SU-DHL-6 (cell line): ENCODE measurements at regions not wholly inside any gene's neighbourhood (a gene's known extent, or its start where the extent isn't known, plus 50 kb on each side); places are given as distances from the start of the nearest gene placed in this dataset.

Experiments used
- H2AFZ ChIP-seq: fragments of 200-600 bp; sonication (generic); 2 replicates; pipeline ENCODE4 v1.6.1; 2014; ENCODE audit warnings: low read depth, mild to moderate bottlenecking, moderate library complexity, mixed read lengths, antibody characterized with exemption, low read length; ENCODE audit not compliant: severe bottlenecking
- H3F3A ChIP-seq: fragments of 200-600 bp; shearing (Covaris generic); 2 replicates; pipeline ENCODE4 v1.6.0; 2016; ENCODE audit warnings: antibody characterized with exemption, mild to moderate bottlenecking; ENCODE audit not compliant: insufficient read depth
- H3K27ac ChIP-seq: fragments of 200-600 bp; sonication (generic); 2 replicates; pipeline ENCODE4 v1.5.1; 2016; ENCODE audit warnings: low read depth, mild to moderate bottlenecking, low read length, moderate library complexity, mixed read lengths
- H3K27me3 ChIP-seq: fragments of 200-600 bp; sonication (generic), shearing (Covaris generic); 2 replicates; pipeline ENCODE4 v1.6.0; 2014; ENCODE audit warnings: mild to moderate bottlenecking, low read length
- H3K36me3 ChIP-seq: fragments of 200-600 bp; sonication (generic); 2 replicates; pipeline ENCODE4 v1.6.1; 2014; ENCODE audit warnings: mild to moderate bottlenecking, low read length, mixed read lengths
- H3K4me2 ChIP-seq: fragments of 300-600, 200-600 bp; shearing (Covaris generic), sonication (generic); 2 replicates; pipeline ENCODE4 v1.6.0; 2014; ENCODE audit warnings: low read length, low read depth, mild to moderate bottlenecking; ENCODE audit not compliant: poor library complexity, severe bottlenecking
- H3K4me3 ChIP-seq: fragments of 200-600 bp; sonication (generic); 2 replicates; pipeline ENCODE4 v1.5.1; 2014; ENCODE audit warnings: antibody characterized with exemption, low read length, mild to moderate bottlenecking, mixed read lengths; ENCODE audit not compliant: insufficient read depth, poor library complexity, severe bottlenecking
- H3K79me2 ChIP-seq: fragments of 200-600 bp; sonication (generic); 2 replicates; pipeline ENCODE4 v1.6.1; 2014; ENCODE audit warnings: mild to moderate bottlenecking, low read length, moderate library complexity; ENCODE audit not compliant: insufficient read depth
- H3K9ac ChIP-seq: fragments of 200-600 bp; sonication (generic); 2 replicates; pipeline ENCODE4 v1.7.0; 2014; ENCODE audit warnings: mild to moderate bottlenecking, low read length
- H3K9me2 ChIP-seq: fragments of 200-600 bp; sonication (generic); replicated peaks from 2 replicates; pipeline ENCODE4 v1.6.1; 2014; ENCODE audit warnings: low read length; ENCODE audit not compliant: insufficient read depth
- H3K9me3 ChIP-seq: fragments of 200-600 bp; sonication (generic); 2 replicates; pipeline ENCODE4 v1.6.1; 2014; ENCODE audit warnings: low read length, mixed read lengths; ENCODE audit not compliant: insufficient read depth
- H4K20me1 ChIP-seq: fragments of 200-600 bp; sonication (generic); 2 replicates; pipeline ENCODE4 v1.6.1; 2014; ENCODE audit warnings: low read depth, mild to moderate bottlenecking, antibody characterized with exemption, low read length, moderate library complexity, mixed read lengths
- CTCF ChIP-seq: fragments of 200-600 bp; sonication (generic); IDR thresholded peaks from one replicate; pipeline ENCODE4 v1.5.1; 2017; ENCODE audit warnings: antibody characterized with exemption, mild to moderate bottlenecking, low read length, moderate library complexity; ENCODE audit not compliant: insufficient read depth, poor library complexity, severe bottlenecking
- EZH2phosphoT487 ChIP-seq: fragments of 200-600 bp; sonication (generic), shearing (Covaris generic); conservative IDR thresholded peaks from 2 replicates; pipeline ENCODE4 v1.6.1; 2018; ENCODE audit warnings: mild to moderate bottlenecking, antibody characterized with exemption, low read length, moderate library complexity, mixed read lengths

GRCh38 chr22:27057717-27058116 lies 400.3 kb downstream of the MIAT start:
- Histone ChIP-seq H3K9me3 (peaks cover 3% of the 10 kb centered on the region; the same call in 1 of the 2 replicates), H3K9ac (no peak overlapping the region)

GRCh38 chr22:27060190-27060589 lies 402.8 kb downstream of the MIAT start:
- no peaks in the 10 kb centered on the region for H3K27me3 ChIP-seq
- H3K4me3 ChIP-seq: no peak overlapping the region
- TF ChIP-seq CTCF (no peak), EZH2phosphoT487 (no peak)
- 0 out of 2 replicates have a peak, but pooled peaks cover 6% of the 10 kb centered on the region for H3K9me2 ChIP-seq
- no peak overlapping the region for H3K4me2 ChIP-seq
- H4K20me1 ChIP-seq: no peaks in the 10 kb centered on the region
- H3K27ac ChIP-seq: no peak overlapping the region
- no peaks in the 10 kb centered on the region for H3F3A ChIP-seq
- H3K9ac ChIP-seq: no peak overlapping the region
- H2AFZ ChIP-seq: no peak overlapping the region
- no peaks in the 10 kb centered on the region for H3K36me3 ChIP-seq
- H3K9me3 ChIP-seq: peaks cover 3% of the 10 kb centered on the region; the same call in 1 of the 2 replicates
- no peaks in the 10 kb centered on the region for H3K79me2 ChIP-seq

More at GRCh38 chr22:27057717-27058116, 400.3 kb downstream of the MIAT start:
- no peaks in the 10 kb centered on the region for H3K36me3 ChIP-seq
- no peak for TF ChIP-seq CTCF
- TF ChIP-seq EZH2phosphoT487: no peak
- H3K4me3 ChIP-seq: no peak overlapping the region
- H4K20me1 ChIP-seq: no peaks in the 10 kb centered on the region
- H3K9me2 ChIP-seq: 0 out of 2 replicates have a peak, but pooled peaks cover 6% of the 10 kb centered on the region
- no peaks in the 10 kb centered on the region for H3K27me3 ChIP-seq
- no peak overlapping the region for H3K4me2 ChIP-seq
- no peak overlapping the region for H2AFZ ChIP-seq
- no peak overlapping the region for H3K27ac ChIP-seq
- H3F3A ChIP-seq: no peaks in the 10 kb centered on the region
- no peaks in the 10 kb centered on the region for H3K79me2 ChIP-seq

- no peak for TF ChIP-seq EZH2phosphoT487
- Histone ChIP-seq H3K79me2 (no peaks in the 10 kb centered on the region), H3K9me2 (0 out of 2 replicates have a peak, but pooled peaks cover 6% of the 10 kb centered on the region), H3K4me3 (no peak overlapping the region), H2AFZ (no peak overlapping the region), H3K27me3 (no peaks in the 10 kb centered on the region), H3K9ac (no peak overlapping the region), H4K20me1 (no peaks in the 10 kb centered on the region), H3K36me3 (no peaks in the 10 kb centered on the region), H3K4me2 (no peak overlapping the region), H3K9me3 (peaks cover 3% of the 10 kb centered on the region; the same call in 1 of the 2 replicates), H3K27ac (no peak overlapping the region), H3F3A (no peaks in the 10 kb centered on the region)
Observed at GRCh38 chr22:27062910-27063309, 405.5 kb downstream of the MIAT start.

- H3K4me3 ChIP-seq: no peak overlapping the region
- no peaks in the 10 kb centered on the region for H4K20me1 ChIP-seq
- H3K9me3 ChIP-seq: peaks cover 3% of the 10 kb centered on the region; the same call in 1 of the 2 replicates
- no peaks in the 10 kb centered on the region for H3K36me3 ChIP-seq
- no peak overlapping the region for H3K9ac ChIP-seq
- no peaks in the 10 kb centered on the region for H3K79me2 ChIP-seq
- no peak overlapping the region for H3K4me2 ChIP-seq
- no peaks in the 10 kb centered on the region for H3K27me3 ChIP-seq
- no peak overlapping the region for H3K27ac ChIP-seq
- 0 out of 2 replicates have a peak, but pooled peaks cover 6% of the 10 kb centered on the region for H3K9me2 ChIP-seq
- H3F3A ChIP-seq: no peaks in the 10 kb centered on the region
- H2AFZ ChIP-seq: no peak overlapping the region
- TF ChIP-seq EZH2phosphoT487 (no peak), CTCF (no peak)
Observed at GRCh38 chr22:27063406-27063805, 406.0 kb downstream of the MIAT start.
